ENCODE measurements at regions not wholly inside any gene's neighbourhood (a gene's known extent, or its start where the extent isn't known, plus 50 kb on each side); places are given as distances from the start of the nearest gene placed in this dataset.

GRCh38 chr5:161216877-161217276, 329.6 kb downstream of the GABRB2 start:
- no peak for TF ChIP-seq CTCF (IDR thresholded peaks at IDR 0.05; ENCODE audit: extremely low read depth, low read depth, low read length)

GRCh38 chr5:161212123-161212712, 334.3 kb downstream of the GABRB2 start:
- no peaks in the 10 kb centered on the region for H3K79me2 ChIP-seq (ENCODE audit: insufficient read depth, low read length)
- TF ChIP-seq CTCF (IDR thresholded peaks at IDR 0.05; ENCODE audit: extremely low read depth, low read depth, low read length) = no peak
- no peak overlapping the region for H3K27ac ChIP-seq (ENCODE audit: low read depth, low read length)
- H3K4me3 ChIP-seq (ENCODE audit: insufficient read depth, low read length) = no peak overlapping the region
- DNase-seq (ENCODE audit: insufficient read length, low spot score, missing footprints) = no peak
- no peaks in the 10 kb centered on the region for H3K36me3 ChIP-seq (ENCODE audit: insufficient read depth, low read length)
- H3K9me3 ChIP-seq (ENCODE audit: low read depth, low read length) = no peaks in the 10 kb centered on the region
- H3K27me3 ChIP-seq (ENCODE audit: insufficient read depth, low read length) = no peaks in the 10 kb centered on the region
- H3K4me1 ChIP-seq (ENCODE audit: insufficient read depth, low read length) = no peaks in the 10 kb centered on the region
- H4K20me1 ChIP-seq (ENCODE audit: insufficient read depth, low read length) = no peaks in the 10 kb centered on the region
- H2AFZ ChIP-seq (ENCODE audit: low read length) = no peak overlapping the region
- H3K4me2 ChIP-seq (ENCODE audit: insufficient read depth, low read length) = no peak overlapping the region

More at GRCh38 chr5:161216877-161217276, 329.6 kb downstream of the GABRB2 start:
- H3K36me3 ChIP-seq (ENCODE audit: insufficient read depth, low read length) = no peaks in the 10 kb centered on the region
- H3K79me2 ChIP-seq (ENCODE audit: insufficient read depth, low read length) = no peaks in the 10 kb centered on the region
- H2AFZ ChIP-seq (ENCODE audit: low read length) = no peak overlapping the region
- DNase-seq (ENCODE audit: insufficient read length, low spot score, missing footprints) = no peak
- H4K20me1 ChIP-seq (ENCODE audit: insufficient read depth, low read length) = no peaks in the 10 kb centered on the region
- H3K27me3 ChIP-seq (ENCODE audit: insufficient read depth, low read length) = no peaks in the 10 kb centered on the region
- no peaks in the 10 kb centered on the region for H3K9me3 ChIP-seq (ENCODE audit: low read depth, low read length)
- no peak overlapping the region for H3K4me3 ChIP-seq (ENCODE audit: insufficient read depth, low read length)
- H3K27ac ChIP-seq (ENCODE audit: low read depth, low read length) = no peak overlapping the region
- no peaks in the 10 kb centered on the region for H3K4me1 ChIP-seq (ENCODE audit: insufficient read depth, low read length)
- no peak overlapping the region for H3K4me2 ChIP-seq (ENCODE audit: insufficient read depth, low read length)

- Histone ChIP-seq H3K9me3 (ENCODE audit: low read depth, low read length) (no peaks in the 10 kb centered on the region), H3K36me3 (ENCODE audit: insufficient read depth, low read length) (no peaks in the 10 kb centered on the region), H3K4me1 (ENCODE audit: insufficient read depth, low read length) (no peaks in the 10 kb centered on the region), H3K79me2 (ENCODE audit: insufficient read depth, low read length) (no peaks in the 10 kb centered on the region), H4K20me1 (ENCODE audit: insufficient read depth, low read length) (no peaks in the 10 kb centered on the region), H3K4me2 (ENCODE audit: insufficient read depth, low read length) (no peak overlapping the region), H3K27ac (ENCODE audit: low read depth, low read length) (no peak overlapping the region), H2AFZ (ENCODE audit: low read length) (no peak overlapping the region), H3K4me3 (ENCODE audit: insufficient read depth, low read length) (no peak overlapping the region), H3K27me3 (ENCODE audit: insufficient read depth, low read length) (no peaks in the 10 kb centered on the region)
- TF ChIP-seq CTCF (IDR thresholded peaks at IDR 0.05; ENCODE audit: extremely low read depth, low read depth, low read length) = no peak
- DNase-seq (ENCODE audit: insufficient read length, low spot score, missing footprints) = no peak
Measured at GRCh38 chr5:161201558-161201957, 345.0 kb downstream of the GABRB2 start.

GRCh38 chr5:161190778-161191177, 338.8 kb upstream of the ATP10B start:
- no peaks in the 10 kb centered on the region for H4K20me1 ChIP-seq (ENCODE audit: insufficient read depth, low read length)
- H3K9me3 ChIP-seq (ENCODE audit: low read depth, low read length) = peaks cover 2% of the 10 kb centered on the region
- no peak overlapping the region for H3K4me3 ChIP-seq (ENCODE audit: insufficient read depth, low read length)
- no peak for TF ChIP-seq CTCF (IDR thresholded peaks at IDR 0.05; ENCODE audit: extremely low read depth, low read depth, low read length)
- H3K79me2 ChIP-seq (ENCODE audit: insufficient read depth, low read length) = no peaks in the 10 kb centered on the region
- no peaks in the 10 kb centered on the region for H3K36me3 ChIP-seq (ENCODE audit: insufficient read depth, low read length)
- H3K27ac ChIP-seq (ENCODE audit: low read depth, low read length) = no peak overlapping the region
- H3K4me2 ChIP-seq (ENCODE audit: insufficient read depth, low read length) = no peak overlapping the region
- no peaks in the 10 kb centered on the region for H3K27me3 ChIP-seq (ENCODE audit: insufficient read depth, low read length)
- H3K4me1 ChIP-seq (ENCODE audit: insufficient read depth, low read length) = no peaks in the 10 kb centered on the region
- DNase-seq (ENCODE audit: insufficient read length, low spot score, missing footprints) = no peak
- H2AFZ ChIP-seq (ENCODE audit: low read length) = no peak overlapping the region

Data from osteoblast (primary cell).